CD14-positive monocyte (primary cell): ENCODE measurements at regions not wholly inside any gene's neighbourhood (a gene's known extent, or its start where the extent isn't known, plus 50 kb on each side); places are given as distances from the start of the nearest gene placed in this dataset.
"Not testable (repeated sequence)": the region's sequence is repeated elsewhere in the genome, so short reads cannot be mapped to it uniquely, and the experiment has no call there.

Experiments used
- DNase-seq, 3 donors: peaks; one replicate each; pipeline ENCODE4 v3.0.0-alpha.2; 2011 to 2022
- H2AFZ ChIP-seq: 2 replicates; pipeline ENCODE4 v1.6.0; 2012; ENCODE audit warnings: mild to moderate bottlenecking, low read depth, low read length, inconsistent platforms; ENCODE audit not compliant: insufficient read depth, poor library complexity, severe bottlenecking
- H3K27ac ChIP-seq, 2 donors: 1 replicate in 1 of 2; 2 replicates in 1 of 2; pipeline ENCODE4 v1.5.1; 2012 to 2013; ENCODE audit warnings: low read length in 2 of 2, control low read depth in 1 of 2, inconsistent platforms in 1 of 2, low read depth in 1 of 2, mild to moderate bottlenecking in 1 of 2
- H3K27me3 ChIP-seq, 2 donors: one replicate each; pipeline versions ENCODE4 v1.6.0 to v1.6.1; 2011 to 2013; ENCODE audit warnings: low read length in 2 of 2; ENCODE audit not compliant: control insufficient read depth in 2 of 2, insufficient read depth in 2 of 2
- H3K36me3 ChIP-seq, 2 donors: replicated peaks in 1 of 2; 1 replicate in 1 of 2; 2 replicates in 1 of 2; pipeline versions ENCODE4 v1.5.1 to v1.6.1; 2012 to 2013; ENCODE audit warnings: low read length in 2 of 2, control low read depth in 1 of 2, inconsistent platforms in 1 of 2, mild to moderate bottlenecking in 1 of 2; ENCODE audit not compliant: insufficient read depth in 2 of 2, control insufficient read depth in 1 of 2
- H3K4me1 ChIP-seq, 2 donors: 1 replicate in 1 of 2; 2 replicates in 1 of 2; pipeline versions ENCODE4 v1.5.1 to v1.6.1; 2012 to 2013; ENCODE audit warnings: low read length in 2 of 2, control low read depth in 1 of 2, inconsistent platforms in 1 of 2, mild to moderate bottlenecking in 1 of 2, moderate library complexity in 1 of 2; ENCODE audit not compliant: insufficient read depth in 2 of 2, control insufficient read depth in 1 of 2
- H3K4me2 ChIP-seq: replicated peaks from 2 replicates; pipeline ENCODE3; 2012; ENCODE audit warnings: low read length, moderate library complexity, mild to moderate bottlenecking; ENCODE audit not compliant: poor library complexity, severe bottlenecking; ENCODE audit errors: extremely low read depth
- H3K4me3 ChIP-seq, 3 experiments: fragments of 200-600 bp in 1 of 3; sonication (generic) in 1 of 3; replicated peaks in 1 of 3; 1 replicate in 2 of 3; 2 replicates in 1 of 3; pipeline ENCODE4 v1.5.1; 2011 to 2013; ENCODE audit warnings: low read length in 3 of 3, mild to moderate bottlenecking in 3 of 3, control low read depth in 2 of 3, low read depth in 2 of 3, inconsistent platforms in 1 of 3, moderate library complexity in 1 of 3
- H3K79me2 ChIP-seq: 2 replicates; pipeline ENCODE4 v1.6.0; 2012; ENCODE audit warnings: mild to moderate bottlenecking, control low read depth, inconsistent platforms, low read length, moderate library complexity; ENCODE audit not compliant: insufficient read depth
- H3K9ac ChIP-seq: 2 replicates; pipeline ENCODE4 v1.6.0; 2017; ENCODE audit warnings: low read length, mild to moderate bottlenecking; ENCODE audit not compliant: insufficient read depth, poor library complexity, severe bottlenecking
- H3K9me3 ChIP-seq, 2 donors: replicated peaks in 1 of 2; 1 replicate in 1 of 2; 2 replicates in 1 of 2; pipeline versions ENCODE4 v1.5.1 to v1.6.1; 2012 to 2013; ENCODE audit warnings: low read length in 2 of 2, control low read depth in 1 of 2; ENCODE audit not compliant: control insufficient read depth in 1 of 2, insufficient read depth in 1 of 2
- H4K20me1 ChIP-seq: 2 replicates; pipeline ENCODE4 v1.6.0; 2012; ENCODE audit warnings: mild to moderate bottlenecking, low read length, control low read depth, moderate library complexity; ENCODE audit not compliant: insufficient read depth
- H3K27ac Mint-ChIP-seq, 7 donors: one replicate each; pipeline ENCODE4 v1.8.0; 2020; ENCODE audit warnings: mild to moderate bottlenecking in 7 of 7, mixed read lengths in 7 of 7, moderate library complexity in 6 of 7, inconsistent platforms in 2 of 7
- H3K27me3 Mint-ChIP-seq, 3 donors: one replicate each; pipeline ENCODE4 v1.8.0; 2021 to 2022; ENCODE audit warnings: low read depth in 3 of 3, mild to moderate bottlenecking in 3 of 3, mixed read lengths in 3 of 3, moderate library complexity in 3 of 3, inconsistent platforms in 1 of 3
- H3K36me3 Mint-ChIP-seq, 2 donors: one replicate each; pipeline ENCODE4 v1.8.0; 2020; ENCODE audit warnings: mixed read lengths in 2 of 2, inconsistent platforms in 1 of 2, mild to moderate bottlenecking in 1 of 2
- H3K4me1 Mint-ChIP-seq: one replicate; pipeline ENCODE4 v1.8.0; 2020; ENCODE audit warnings: mild to moderate bottlenecking, mixed read lengths
- H3K4me3 Mint-ChIP-seq, 2 donors: one replicate each; pipeline ENCODE4 v1.8.0; 2020; ENCODE audit warnings: mild to moderate bottlenecking in 2 of 2, mixed read lengths in 2 of 2, moderate library complexity in 1 of 2
- H3K9me3 Mint-ChIP-seq, 7 donors: one replicate each; pipeline ENCODE4 v1.8.0; 2020 to 2022; ENCODE audit warnings: mixed read lengths in 7 of 7, mild to moderate bottlenecking in 6 of 7, moderate library complexity in 6 of 7, inconsistent platforms in 2 of 7
- CTCF ChIP-seq: fragments of 200-600 bp; IDR thresholded peaks from one replicate; pipeline ENCODE4 v1.8.0; 2022; ENCODE audit warnings: antibody characterized with exemption, mild to moderate bottlenecking
- WGBS: methylation state at CpG from one replicate; pipeline ENCODE4 v1.1.5; 2013; ENCODE audit warnings: missing lambda C conversion rate; ENCODE audit not compliant: insufficient coverage; 5-methylcytosine and 5-hydroxymethylcytosine counted together
- intact Hi-C, 2 donors: fragments of 100-400 bp; cut with micrococcal nuclease; formaldehyde crosslinking; loops; one replicate each; pipeline versions ENCODE4 v1.15.0 to v1.15.1; 2023

GRCh38 chr2:741195-741496 lies 63.9 kb upstream of the TMEM18 start:
- peaks cover 14% of the 10 kb centered on the region for H3K4me1 Mint-ChIP-seq
- H3K4me3 Mint-ChIP-seq = no peak overlapping the region
- H3K27me3 Mint-ChIP-seq = peaks cover 24 to 37% (median 33%) of the 10 kb centered on the region in 3 donors

GRCh38 chr2:740322-741194 lies 63.4 kb upstream of the TMEM18 start:
- H3K27ac Mint-ChIP-seq, H4K20me1 ChIP-seq, H3K27ac ChIP-seq, H3K9me3 ChIP-seq, H3K36me3 Mint-ChIP-seq, H3K36me3 ChIP-seq, H3K79me2 ChIP-seq: not testable (repeated sequence)
- Mint-ChIP-seq H3K4me1 (peaks cover 14% of the 10 kb centered on the region), H3K27me3 (peaks cover 24 to 38% (median 33%) of the 10 kb centered on the region in 3 donors), H3K9me3 (peaks cover 0 to 10% (median 0%) of the 10 kb centered on the region in 7 donors), H3K4me3 (peak overlapping the region; percentile 82 to 91)
- Histone ChIP-seq H3K4me3 (peak overlapping the region; percentile 7 to 76 (median 53)), H3K4me1 (peaks cover 12 to 14% of the 10 kb centered on the region in 2 donors), H3K4me2 (peak overlapping the region; percentile 79), H2AFZ (peak overlapping the region; percentile 78), H3K9ac (peak overlapping the region; percentile 7), H3K27me3 (peaks cover 9 to 31% of the 10 kb centered on the region in 2 donors)
- peak; percentile 25 to 46 (median 38) for DNase-seq
- intact Hi-C loops = loop anchor here in 1 of 2 donors (2.0 kb wide), 1 partner anchor 64 kb away; the partner anchor contains the start of gene TMEM18
- 10% methylated on average over 39 of the region's 41 CpGs for WGBS

More at GRCh38 chr2:741195-741496, 63.9 kb upstream of the TMEM18 start:
- Histone ChIP-seq H3K79me2 (no peaks in the 10 kb centered on the region), H3K4me2 (no peak overlapping the region), H3K36me3 (no peaks in the 10 kb centered on the region), H3K9ac (no peak overlapping the region), H3K27me3 (peaks cover 9 to 31% of the 10 kb centered on the region in 2 donors), H2AFZ (no peak overlapping the region), H3K9me3 (peaks cover 0 to 7% of the 10 kb centered on the region in 2 donors), H3K4me3 (no peak overlapping the region), H4K20me1 (no peaks in the 10 kb centered on the region), H3K4me1 (peaks cover 12 to 14% of the 10 kb centered on the region in 2 donors), H3K27ac (no peak overlapping the region)
- no peak for TF ChIP-seq CTCF
- DNase-seq = no peak
- intact Hi-C loops = loop anchor here in 1 of 2 donors (2.0 kb wide), 1 partner anchor 64 kb away; the partner anchor contains the start of gene TMEM18
- Mint-ChIP-seq H3K27ac (no peak overlapping the region), H3K9me3 (peaks cover 0 to 10% (median 0%) of the 10 kb centered on the region in 7 donors), H3K36me3 (no peaks in the 10 kb centered on the region)
- WGBS = no CpG with 5 or more reads among the region's 3 CpGs

GRCh38 chr2:739864-740321 lies 62.7 kb upstream of the TMEM18 start:
- Mint-ChIP-seq H3K4me3 (peak overlapping the region; percentile 82 to 91), H3K27me3 (peaks cover 24 to 38% (median 31%) of the 10 kb centered on the region in 3 donors), H3K4me1 (peaks cover 14% of the 10 kb centered on the region), H3K9me3 (peaks cover 0 to 10% (median 0%) of the 10 kb centered on the region in 7 donors)
- H4K20me1 ChIP-seq, H3K36me3 ChIP-seq, H3K36me3 Mint-ChIP-seq, H3K9me3 ChIP-seq, H3K79me2 ChIP-seq, H3K27ac Mint-ChIP-seq, H3K27ac ChIP-seq: not testable (repeated sequence)
- intact Hi-C loops = loop anchor here in 1 of 2 donors (2.0 kb wide), 1 partner anchor 63 kb away; the partner anchor contains the start of gene TMEM18
- peak; percentile 2 to 39 (median 7) for DNase-seq
- peak overlapping the region; percentile 7 to 76 (median 53) for H3K4me3 ChIP-seq
- peak overlapping the region; percentile 79 for H3K4me2 ChIP-seq
- H2AFZ ChIP-seq = peak overlapping the region; percentile 78
- peaks cover 9 to 31% of the 10 kb centered on the region in 2 donors for H3K27me3 ChIP-seq
- 15% methylated on average over 23 of the region's 23 CpGs for WGBS
- H3K9ac ChIP-seq = peak overlapping the region; percentile 7
- peaks cover 12 to 14% of the 10 kb centered on the region in 2 donors for H3K4me1 ChIP-seq
